ENCODE measurements at regions not wholly inside any gene's neighbourhood (a gene's known extent, or its start where the extent isn't known, plus 50 kb on each side); places are given as distances from the start of the nearest gene placed in this dataset.

DNA sequence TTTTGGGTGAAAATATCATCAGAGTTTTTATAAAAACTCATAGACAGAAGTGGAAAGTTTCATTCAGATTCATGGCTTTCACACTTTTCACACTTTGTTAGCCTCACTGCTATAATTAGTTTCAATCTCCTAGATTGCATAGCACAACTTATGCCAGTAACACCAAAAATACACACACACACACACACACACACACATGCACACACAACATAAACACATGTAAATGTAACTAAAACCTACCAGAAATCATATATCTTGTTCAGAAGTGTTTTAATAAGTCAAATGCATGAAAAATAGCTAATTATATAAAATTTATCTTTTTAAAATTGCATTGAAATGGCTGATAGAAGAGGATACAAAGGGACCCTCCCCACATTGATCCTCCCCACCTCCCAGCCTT, 347.8 kb upstream of the SLC35B3 start:
- no peak for DNase-seq (ENCODE audit: extremely low read depth in 1 of 11, low read depth in 9 of 11, low spot score in 4 of 11)

DNA sequence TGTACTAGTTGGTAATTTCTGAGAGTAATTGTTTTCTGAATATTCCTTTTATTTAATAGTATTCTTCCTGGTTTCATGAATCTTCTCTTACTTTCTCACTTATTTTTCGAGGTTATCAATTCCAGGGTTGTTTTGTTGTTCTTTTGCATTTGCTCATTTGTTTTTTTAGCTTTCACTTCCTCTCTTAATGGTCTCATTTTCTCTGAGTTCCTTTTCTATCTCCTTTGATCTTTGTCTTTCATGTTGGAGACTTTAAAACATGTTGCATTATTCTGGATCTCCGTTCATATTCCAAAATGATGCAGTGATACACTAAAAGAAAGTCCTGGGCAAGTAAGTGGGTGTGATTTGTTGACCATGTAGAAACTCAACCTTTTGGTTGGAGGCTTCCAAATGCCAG, 345.3 kb upstream of the SLC35B3 start:
- DNase-seq (ENCODE audit: extremely low read depth in 1 of 11, low read depth in 9 of 11, low spot score in 4 of 11) = no peak

DNA sequence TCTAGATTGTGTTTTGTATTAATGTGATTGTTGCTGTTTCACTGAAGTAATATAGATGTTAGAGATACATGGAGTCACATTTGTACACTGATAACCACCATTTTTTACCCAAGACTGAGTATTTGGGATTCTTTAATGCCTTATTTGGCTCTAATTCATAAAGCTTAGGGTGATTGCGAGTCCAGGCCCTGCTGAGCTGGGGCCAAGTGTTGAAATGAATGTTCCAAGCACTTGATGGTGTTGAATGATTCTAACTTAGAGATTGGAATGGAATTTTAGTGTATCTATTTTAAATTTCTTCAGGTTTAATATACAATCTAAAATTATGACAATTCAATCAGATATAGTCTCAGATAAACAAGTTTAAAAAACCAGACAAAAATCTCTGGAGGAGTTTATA, 329.4 kb upstream of the SLC35B3 start:
- DNase-seq (ENCODE audit: extremely low read depth in 1 of 11, low read depth in 9 of 11, low spot score in 4 of 11) = no peak

DNA sequence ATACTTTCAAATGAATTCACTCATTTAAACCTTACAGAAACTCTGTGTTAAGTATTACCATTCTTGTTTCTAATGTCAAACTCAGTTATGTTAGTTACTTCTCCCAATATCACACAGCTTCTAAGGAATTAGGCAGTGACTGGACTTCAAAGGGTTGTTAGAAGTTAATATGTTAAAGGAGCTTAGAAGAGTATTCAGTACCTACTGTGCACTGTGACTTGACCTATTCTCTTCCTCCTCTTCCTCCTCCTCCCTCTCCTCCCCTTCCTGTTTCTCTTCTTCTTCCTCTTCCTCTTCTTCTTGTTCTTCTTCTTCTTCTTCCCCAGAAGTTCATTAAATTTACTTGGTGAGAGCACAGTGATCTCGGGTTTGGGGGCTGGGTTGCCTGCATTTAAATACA, 325.6 kb upstream of the SLC35B3 start:
- DNase-seq (ENCODE audit: extremely low read depth in 1 of 11, low read depth in 9 of 11, low spot score in 4 of 11) = no peak

DNA sequence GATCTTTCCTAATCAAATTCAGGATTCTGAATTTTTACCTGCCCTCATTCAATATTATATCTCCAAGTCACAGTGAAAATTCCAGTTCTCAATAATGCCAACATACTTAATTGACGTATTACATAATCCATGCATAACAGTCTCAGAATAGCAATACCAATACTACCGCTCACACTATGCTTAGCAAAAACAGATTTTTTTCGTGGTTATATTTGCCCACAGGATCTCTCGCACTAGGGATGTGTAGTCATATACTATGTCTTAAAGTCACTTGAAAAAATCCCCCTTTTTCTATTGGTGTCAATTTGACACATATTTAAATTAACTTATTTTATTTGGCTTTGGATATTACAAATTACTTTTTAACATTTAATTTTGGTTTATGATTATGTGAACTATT, 323.1 kb upstream of the SLC35B3 start:
- no peak for DNase-seq (ENCODE audit: extremely low read depth in 1 of 11, low read depth in 9 of 11, low spot score in 4 of 11)

DNA sequence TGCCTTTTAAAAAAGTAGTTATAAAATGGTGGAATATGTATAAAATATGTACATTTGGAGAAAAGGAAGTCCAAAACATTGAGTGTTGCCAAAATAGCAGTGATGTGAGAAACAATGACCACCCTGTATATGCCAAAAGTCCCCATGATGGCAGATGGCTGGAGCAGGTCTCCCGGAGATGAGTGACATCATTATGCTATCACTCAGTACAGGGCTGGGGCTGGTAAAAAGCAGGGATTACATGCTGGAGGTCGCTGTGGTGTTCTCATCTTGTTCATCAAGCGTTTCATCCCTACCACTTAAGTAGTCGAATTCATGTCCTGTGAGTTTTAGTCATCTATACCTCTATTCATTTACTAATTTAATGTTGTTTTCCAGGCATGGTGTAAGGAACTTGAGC, 315.3 kb upstream of the SLC35B3 start:
- no peak for DNase-seq (ENCODE audit: extremely low read depth in 1 of 11, low read depth in 9 of 11, low spot score in 4 of 11)

DNA sequence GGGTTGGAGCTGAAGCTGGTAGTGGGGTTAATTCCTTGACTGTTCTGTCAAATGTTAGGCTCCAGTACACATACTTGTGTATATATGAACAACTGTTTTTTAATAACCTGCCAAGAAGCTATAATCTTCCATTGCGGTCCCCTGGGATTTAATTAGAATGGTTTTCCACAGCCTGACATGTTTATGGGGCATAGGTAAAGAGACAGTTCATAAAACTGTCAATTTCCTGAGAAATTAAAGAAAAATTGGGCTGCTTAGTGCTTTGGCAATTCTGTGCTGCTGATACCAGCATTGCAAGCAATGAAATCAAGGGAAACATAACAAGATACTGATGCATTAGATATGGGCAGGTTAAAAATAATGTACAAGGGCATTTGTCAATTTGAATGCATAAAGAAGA, 314.1 kb upstream of the SLC35B3 start:
- DNase-seq (ENCODE audit: extremely low read depth in 1 of 11, low read depth in 9 of 11, low spot score in 4 of 11) = no peak

DNA sequence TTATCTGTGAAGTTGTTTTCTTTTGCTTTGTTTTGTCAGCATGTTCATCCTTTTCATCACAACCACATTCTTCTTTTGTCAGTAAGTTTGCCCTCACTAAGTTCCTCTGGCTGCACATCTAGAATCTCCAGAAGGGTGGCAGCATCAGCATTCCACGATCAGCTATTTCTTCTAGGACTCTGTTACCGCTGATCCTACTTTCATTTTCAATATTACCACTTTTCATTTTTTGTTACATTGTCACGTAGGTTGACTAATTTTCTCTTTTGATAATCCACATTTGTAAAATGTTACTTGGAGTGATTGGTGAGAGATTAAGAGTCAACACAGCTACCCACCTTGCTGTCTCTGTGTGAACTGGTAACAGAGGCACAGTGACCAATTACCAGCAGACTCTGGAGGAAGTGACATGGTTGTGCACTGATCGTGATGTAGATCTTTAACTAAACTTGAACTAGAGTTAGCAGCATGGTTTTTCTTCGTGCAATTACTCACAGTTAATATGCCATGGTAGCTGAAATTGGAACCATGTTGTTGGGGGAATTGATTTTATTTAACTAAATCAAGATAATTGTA, 307.9 kb upstream of the SLC35B3 start:
- DNase-seq (ENCODE audit: extremely low read depth in 1 of 11, low read depth in 9 of 11, low spot score in 4 of 11) = no peak

DNA sequence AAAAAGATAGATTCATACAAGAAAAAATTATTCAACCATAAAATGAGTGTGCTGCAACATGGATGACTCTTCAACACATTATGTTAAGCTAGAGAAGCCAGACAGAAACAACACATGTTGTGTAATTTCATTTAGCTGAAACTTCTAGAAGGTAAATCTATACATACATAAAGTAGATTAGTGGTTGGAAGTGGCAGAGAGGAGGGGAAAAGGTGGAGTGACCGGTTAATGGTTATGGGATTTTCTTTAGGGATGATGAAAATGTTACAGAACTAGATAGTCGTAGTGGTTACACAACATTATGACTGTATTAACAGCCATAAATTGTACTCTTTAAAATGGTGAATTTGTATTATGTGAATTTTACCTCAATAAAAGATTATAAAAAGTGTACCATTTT, 304.1 kb upstream of the SLC35B3 start:
- no peak for DNase-seq (ENCODE audit: extremely low read depth in 1 of 11, low read depth in 9 of 11, low spot score in 4 of 11)

DNA sequence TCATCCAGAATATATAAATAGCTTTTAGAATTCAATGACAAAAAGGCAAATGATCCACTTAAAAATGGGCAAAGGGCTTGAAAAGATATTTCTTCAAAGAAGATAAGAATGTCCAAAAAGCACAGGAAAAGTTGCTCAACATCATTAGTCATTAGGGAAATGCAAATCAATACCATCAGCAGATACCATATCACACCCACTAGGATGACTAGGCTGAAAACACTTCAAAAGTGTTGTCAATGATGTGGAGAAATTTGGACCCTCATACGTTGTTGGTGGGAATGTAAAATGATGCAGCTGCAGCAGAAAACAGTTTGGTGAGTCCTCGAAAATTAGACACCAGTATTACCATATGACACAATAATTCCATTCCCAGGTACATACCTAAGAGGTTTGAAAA, 303.6 kb upstream of the SLC35B3 start:
- no peak for DNase-seq (ENCODE audit: extremely low read depth in 1 of 11, low read depth in 9 of 11, low spot score in 4 of 11)

DNA sequence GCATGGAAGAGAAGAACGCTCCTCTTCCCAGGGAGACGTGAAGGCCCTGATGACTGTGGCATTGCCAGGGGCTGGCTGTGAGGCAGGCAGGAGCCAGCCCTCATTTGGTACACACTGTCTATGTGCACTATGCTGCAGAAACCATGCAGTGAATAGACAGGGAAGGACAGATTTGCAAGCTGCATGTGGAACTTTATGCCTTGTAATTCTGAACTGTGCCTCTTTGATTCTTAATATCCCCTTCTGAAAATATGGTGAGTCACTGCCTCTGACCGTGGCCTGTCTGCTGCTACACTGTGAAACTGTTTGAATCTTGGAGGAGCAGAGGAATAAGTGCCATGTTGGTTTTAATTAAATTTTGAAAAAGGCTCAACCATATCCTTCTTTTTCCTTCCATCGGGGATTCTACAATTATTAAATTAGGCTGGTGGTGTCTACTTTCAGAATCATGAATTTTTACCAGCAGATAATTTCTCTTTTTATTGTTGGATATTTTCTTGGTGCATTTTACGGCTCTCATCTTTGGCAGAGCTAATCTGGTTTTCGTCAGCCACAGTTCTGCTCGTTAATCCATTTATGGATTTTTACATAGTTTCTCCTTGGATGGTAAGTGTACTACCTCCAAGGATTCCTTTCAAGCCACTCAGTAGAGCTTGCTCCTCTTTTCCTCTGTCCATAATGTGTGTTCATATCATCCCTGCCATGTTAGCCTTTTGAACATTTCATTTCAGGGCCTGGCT, 301.0 kb upstream of the SLC35B3 start:
- DNase-seq (ENCODE audit: extremely low read depth in 1 of 11, low read depth in 9 of 11, low spot score in 4 of 11) = no peak

DNA sequence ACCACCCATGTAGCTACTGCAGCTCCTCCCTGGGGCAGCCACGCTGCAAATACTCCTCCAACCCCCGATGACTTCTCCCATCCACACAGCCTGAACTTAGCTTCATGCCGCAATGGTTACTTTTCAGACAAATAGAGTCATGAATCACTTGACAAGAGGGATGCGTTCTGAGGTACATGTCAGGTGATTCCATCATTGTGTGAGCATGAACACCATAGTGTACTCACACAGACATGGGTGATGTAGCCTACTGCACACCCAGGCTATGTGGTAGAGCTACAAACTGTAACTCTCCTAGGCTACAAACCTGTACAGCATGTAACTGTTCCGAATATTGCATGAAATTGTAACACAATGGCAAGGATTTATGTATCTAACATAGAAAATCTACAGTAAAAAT, 298.5 kb upstream of the SLC35B3 start:
- DNase-seq (ENCODE audit: extremely low read depth in 1 of 11, low read depth in 9 of 11, low spot score in 4 of 11) = no peak

DNA sequence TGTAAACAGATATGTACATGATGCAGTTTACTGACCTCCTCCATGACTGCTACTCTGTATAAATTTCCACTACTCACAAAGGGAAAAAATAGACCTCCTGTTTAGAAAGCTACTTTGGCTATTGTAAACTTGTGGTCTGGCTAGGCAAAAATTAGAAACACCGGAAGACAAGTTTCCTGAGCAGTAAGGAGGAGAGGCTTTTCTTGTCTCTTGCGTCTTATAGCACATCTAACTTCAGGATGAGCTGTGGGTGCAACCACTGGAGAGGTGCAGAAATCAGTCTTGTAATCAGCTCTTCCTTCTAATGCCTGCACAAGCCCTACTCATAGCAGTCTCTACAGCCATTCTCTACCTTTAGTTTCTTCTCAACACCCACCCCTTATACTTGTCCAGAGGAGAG, 296.5 kb upstream of the SLC35B3 start:
- no peak for DNase-seq (ENCODE audit: extremely low read depth in 1 of 11, low read depth in 9 of 11, low spot score in 4 of 11)

DNA sequence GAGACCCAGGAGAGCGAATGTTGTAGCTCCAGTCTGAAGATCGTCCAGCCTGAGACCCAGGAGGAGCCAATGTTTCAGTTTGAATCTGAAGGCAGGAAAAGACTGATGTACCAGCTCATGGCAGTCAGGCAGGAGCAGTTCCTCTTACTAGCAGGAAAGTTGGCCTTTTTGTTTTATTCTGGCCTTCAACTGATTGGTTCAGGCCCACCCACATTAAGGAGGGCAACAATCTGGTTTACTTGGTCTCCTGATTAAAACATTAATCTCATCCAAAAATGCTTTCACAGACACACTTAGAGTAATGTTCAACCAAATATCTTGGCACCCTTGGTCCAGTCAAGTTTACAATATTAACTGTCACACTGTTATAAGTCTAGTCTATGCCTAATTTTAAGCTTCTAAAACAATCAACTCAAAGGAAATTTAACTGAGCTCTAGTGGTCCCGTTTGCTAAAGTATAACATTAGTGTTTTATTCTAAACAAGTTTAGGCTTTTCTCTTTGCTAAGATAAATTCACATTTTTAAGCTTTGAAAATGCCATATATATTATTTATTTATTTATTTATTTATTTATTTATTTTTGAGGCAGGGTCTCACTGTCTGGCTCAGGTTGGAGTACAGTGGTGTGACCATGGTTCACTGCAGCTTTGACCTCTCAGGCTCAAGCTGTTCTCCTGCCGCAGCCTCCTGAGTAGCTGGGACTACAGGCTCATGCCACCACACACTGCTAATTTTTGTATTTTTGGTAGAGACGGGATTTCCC, 275.5 kb upstream of the SLC35B3 start:
- no peak for DNase-seq (ENCODE audit: extremely low read depth in 1 of 11, low read depth in 9 of 11, low spot score in 4 of 11)

DNA sequence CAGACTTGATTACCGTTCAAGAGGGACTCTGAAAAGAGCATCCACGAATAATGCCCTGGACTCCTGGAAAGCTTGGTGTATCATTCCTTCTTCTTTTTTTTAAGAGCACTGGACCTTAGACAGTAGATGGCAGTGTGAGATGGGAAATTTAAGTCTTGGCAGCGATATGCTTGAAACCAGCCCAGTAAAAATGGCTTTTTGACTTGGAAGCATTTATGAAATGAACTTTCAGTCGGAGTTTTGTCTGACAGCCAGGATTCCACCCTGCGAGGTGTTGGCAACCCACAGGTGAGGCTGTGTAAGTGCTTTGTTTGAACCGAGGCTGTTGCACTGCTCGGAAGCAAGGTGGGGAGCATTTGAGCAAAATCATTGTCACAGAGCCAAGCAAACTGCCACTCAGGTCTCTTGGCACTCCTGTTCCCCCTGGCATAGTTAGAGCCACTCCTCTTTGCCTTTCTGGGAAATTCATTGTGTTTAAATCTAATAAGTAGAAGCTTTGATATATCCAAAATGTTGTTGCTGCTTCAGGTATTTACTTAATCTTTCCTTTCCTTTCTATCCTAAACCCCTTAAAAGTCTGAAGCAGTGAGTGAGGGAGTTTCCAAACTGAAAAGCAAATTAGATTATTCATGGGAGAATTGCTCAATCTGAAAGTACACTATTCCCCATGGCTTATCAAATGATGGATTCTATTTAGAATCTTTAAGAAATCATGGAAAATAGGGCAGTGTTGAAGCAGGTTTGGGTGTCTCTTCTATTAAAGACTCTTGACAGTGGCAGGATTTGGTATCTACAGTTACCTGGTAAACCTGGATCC, 272.8 kb upstream of the SLC35B3 start:
- DNase-seq (ENCODE audit: extremely low read depth in 1 of 11, low read depth in 9 of 11, low spot score in 4 of 11) = peak in 10 of 11 donors; percentile 6 to 40 (median 28)

DNA sequence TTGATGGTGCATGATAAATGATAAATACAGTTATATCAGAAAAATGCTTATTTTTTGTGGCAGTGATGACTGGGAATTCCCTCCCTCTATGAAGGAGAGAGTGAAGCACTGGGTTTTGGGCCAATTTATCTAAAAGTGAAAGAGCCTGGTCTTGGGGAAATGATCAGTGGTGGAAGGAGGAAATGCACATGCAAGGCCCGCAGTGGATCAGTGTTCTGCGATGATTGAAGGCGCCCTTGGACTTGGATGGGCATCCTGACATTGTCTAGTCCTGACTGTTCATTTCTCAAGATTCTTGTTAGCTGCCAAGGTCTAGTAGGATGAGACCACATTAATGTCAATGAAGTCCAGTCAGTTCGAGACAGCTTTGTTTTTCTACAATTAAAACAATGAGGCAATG, 272.0 kb upstream of the SLC35B3 start:
- DNase-seq (ENCODE audit: extremely low read depth in 1 of 11, low read depth in 9 of 11, low spot score in 4 of 11) = no peak

DNA sequence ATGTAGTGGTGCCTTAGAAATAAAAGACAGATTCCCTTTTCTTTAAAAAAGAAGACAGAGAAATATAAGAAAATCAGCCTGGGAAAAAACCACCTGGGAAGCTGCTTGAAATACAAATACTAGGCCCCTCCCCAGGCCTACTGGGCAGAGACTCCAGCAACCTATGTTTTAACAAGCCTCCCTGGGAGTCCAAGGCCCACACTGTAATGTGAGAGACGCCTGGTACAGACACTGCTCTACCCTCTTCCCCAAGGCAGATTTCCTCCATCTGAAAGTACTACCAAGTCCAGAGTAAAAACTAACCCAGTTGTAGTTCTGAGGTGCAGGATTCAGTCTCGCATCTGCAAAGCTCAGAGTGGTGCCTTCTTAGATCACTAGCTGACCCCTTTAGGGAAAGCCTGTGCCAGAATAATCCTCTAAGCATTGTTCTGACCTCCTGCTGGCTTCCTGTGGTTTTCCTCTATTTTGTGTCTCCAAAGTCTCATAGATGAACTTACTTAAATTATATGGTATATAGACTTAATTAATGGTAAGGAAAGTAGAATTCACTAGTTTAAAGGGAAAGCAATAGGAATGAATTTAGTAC, 270.2 kb upstream of the SLC35B3 start:
- DNase-seq (ENCODE audit: extremely low read depth in 1 of 11, low read depth in 9 of 11, low spot score in 4 of 11) = no peak

DNA sequence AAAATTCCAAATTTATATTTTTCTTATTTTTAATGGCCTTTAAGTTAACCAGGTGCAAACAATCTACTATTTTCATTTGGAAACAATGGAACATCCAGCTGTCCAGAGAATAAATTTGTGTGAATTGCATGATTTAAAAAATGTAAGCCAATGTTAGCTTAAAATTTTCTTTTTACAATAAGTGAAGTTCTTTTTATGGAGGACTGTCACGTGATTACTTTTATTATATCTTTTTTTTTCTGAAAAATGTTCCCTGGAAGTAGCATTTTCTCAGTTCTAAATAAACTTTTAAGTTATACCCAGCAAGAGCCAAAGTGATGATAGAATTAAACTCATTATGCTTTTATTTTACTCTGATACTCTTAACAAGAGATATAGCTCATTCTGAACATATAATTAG, 267.7 kb upstream of the SLC35B3 start:
- DNase-seq (ENCODE audit: extremely low read depth in 1 of 11, low read depth in 9 of 11, low spot score in 4 of 11) = no peak

DNA sequence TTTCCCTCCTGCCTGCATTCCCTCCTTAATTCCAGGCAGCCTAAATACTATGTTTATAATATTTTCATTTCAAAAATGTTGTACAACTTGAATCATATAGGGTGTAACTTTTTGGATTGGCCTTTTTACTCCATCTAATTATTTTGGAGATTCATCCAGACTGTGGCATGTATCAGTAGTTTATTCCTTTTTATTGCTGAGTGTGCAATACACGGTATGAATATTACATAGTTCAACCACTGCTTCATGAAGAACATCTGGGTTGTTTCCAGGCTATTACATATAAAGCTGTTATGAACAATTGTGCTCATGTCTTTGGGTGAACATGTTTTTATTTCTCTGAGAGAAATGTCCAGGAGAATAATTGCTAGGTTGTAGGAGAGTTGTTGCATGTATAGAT, 253.5 kb upstream of the SLC35B3 start:
- DNase-seq (ENCODE audit: extremely low read depth in 1 of 11, low read depth in 9 of 11, low spot score in 4 of 11) = no peak

Data from renal cortex interstitium (tissue), 11 donors.